A673 (cell line): ENCODE measurements at regions not wholly inside any gene's neighbourhood (a gene's known extent, or its start where the extent isn't known, plus 50 kb on each side); places are given as distances from the start of the nearest gene placed in this dataset.

Experiments used
- EZH2 ChIP-seq: fragments of 200-600 bp; sonication (generic); IDR thresholded peaks from 2 replicates; pipeline ENCODE4 v1.6.1; 2017; ENCODE audit warnings: borderline replicate concordance, low read depth, mild to moderate bottlenecking, mixed read lengths, antibody characterized with exemption, low read length; ENCODE audit not compliant: poor library complexity, severe bottlenecking
- TF ChIP-seq, protein P1 (sequence below): fragments of 300-800, 200-600 bp; sonication (generic); conservative IDR thresholded peaks from 2 replicates; pipeline ENCODE4 v1.5.1; 2017; ENCODE audit warnings: low read depth, mild to moderate bottlenecking, antibody characterized with exemption, low read length, moderate library complexity, mixed read lengths

- no peak for TF ChIP-seq EZH2
- TF ChIP-seq, protein P1, sequence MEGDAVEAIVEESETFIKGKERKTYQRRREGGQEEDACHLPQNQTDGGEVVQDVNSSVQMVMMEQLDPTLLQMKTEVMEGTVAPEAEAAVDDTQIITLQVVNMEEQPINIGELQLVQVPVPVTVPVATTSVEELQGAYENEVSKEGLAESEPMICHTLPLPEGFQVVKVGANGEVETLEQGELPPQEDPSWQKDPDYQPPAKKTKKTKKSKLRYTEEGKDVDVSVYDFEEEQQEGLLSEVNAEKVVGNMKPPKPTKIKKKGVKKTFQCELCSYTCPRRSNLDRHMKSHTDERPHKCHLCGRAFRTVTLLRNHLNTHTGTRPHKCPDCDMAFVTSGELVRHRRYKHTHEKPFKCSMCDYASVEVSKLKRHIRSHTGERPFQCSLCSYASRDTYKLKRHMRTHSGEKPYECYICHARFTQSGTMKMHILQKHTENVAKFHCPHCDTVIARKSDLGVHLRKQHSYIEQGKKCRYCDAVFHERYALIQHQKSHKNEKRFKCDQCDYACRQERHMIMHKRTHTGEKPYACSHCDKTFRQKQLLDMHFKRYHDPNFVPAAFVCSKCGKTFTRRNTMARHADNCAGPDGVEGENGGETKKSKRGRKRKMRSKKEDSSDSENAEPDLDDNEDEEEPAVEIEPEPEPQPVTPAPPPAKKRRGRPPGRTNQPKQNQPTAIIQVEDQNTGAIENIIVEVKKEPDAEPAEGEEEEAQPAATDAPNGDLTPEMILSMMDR = no peak
Observed at GRCh38 chr11:42657169-42657568, 654.6 kb upstream of the API5 start.
